H1 (cell line): ENCODE measurements at regions not wholly inside any gene's neighbourhood (a gene's known extent, or its start where the extent isn't known, plus 50 kb on each side); places are given as distances from the start of the nearest gene placed in this dataset.

Experiments
- EZH2 ChIP-seq: fragments of 200-600 bp; sonication (generic); IDR thresholded peaks from 2 replicates; pipeline ENCODE4 v1.7.1; 2012; ENCODE audit warnings: low read depth, mild to moderate bottlenecking, moderate library complexity, low read length, inconsistent platforms; ENCODE audit not compliant: severe bottlenecking
- POLR2A ChIP-seq, 2 experiments: IDR thresholded peaks; 1 replicate in 1 of 2; 2 replicates in 1 of 2; pipeline ENCODE4 v1.6.1; 2011; ENCODE audit warnings: low read depth in 2 of 2, low read length in 2 of 2, mild to moderate bottlenecking in 2 of 2; ENCODE audit errors: control extremely low read depth in 1 of 2
- YY1 ChIP-seq: IDR thresholded peaks from 2 replicates; pipeline ENCODE4 v1.6.1; 2011; ENCODE audit warnings: low read depth, mild to moderate bottlenecking, low read length
- TF ChIP-seq, protein P1 (sequence below), 3 experiments: IDR thresholded peaks; 1 replicate in 2 of 3; 2 replicates in 1 of 3; pipeline versions ENCODE4 v1.5.1 to v1.6.1; 2011; ENCODE audit warnings: low read length in 3 of 3, mild to moderate bottlenecking in 3 of 3, inconsistent platforms in 2 of 3, low read depth in 1 of 3, moderate library complexity in 1 of 3; ENCODE audit not compliant: insufficient read depth in 1 of 3; ENCODE audit errors: control extremely low read depth in 1 of 3

DNA sequence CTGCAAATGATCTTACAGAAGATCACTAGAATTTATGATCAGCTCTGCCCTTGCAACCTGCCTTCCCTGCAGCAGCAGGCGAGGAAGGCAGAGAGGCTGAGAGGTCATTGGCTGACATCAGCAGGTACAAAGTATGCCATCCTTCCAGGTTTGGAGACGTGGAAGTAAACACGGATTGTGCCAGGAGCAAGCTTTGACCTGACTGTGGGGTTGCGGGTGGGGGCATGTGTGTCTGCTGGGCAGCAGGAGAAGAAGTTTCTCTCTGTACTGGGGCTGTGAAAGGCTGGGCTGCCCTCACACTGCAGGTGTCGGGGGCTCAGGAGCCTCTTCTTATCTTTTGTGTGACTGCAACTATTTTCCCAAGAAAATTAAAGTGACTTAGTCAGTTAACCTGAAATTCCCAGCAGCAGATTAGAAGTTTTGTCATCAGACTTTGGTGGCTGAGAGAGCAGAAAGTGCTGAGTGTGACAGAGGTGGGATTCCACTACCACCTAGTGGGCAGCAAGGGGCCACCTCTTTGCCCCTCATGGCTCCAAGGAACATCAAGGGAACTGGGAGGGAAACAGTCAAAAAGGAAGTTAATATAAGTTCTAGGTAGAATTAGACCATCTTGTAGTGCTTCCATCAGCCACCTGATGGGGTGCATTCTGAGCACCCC lies 565.9 kb downstream of the ETS1 start:
- TF ChIP-seq, protein P1, sequence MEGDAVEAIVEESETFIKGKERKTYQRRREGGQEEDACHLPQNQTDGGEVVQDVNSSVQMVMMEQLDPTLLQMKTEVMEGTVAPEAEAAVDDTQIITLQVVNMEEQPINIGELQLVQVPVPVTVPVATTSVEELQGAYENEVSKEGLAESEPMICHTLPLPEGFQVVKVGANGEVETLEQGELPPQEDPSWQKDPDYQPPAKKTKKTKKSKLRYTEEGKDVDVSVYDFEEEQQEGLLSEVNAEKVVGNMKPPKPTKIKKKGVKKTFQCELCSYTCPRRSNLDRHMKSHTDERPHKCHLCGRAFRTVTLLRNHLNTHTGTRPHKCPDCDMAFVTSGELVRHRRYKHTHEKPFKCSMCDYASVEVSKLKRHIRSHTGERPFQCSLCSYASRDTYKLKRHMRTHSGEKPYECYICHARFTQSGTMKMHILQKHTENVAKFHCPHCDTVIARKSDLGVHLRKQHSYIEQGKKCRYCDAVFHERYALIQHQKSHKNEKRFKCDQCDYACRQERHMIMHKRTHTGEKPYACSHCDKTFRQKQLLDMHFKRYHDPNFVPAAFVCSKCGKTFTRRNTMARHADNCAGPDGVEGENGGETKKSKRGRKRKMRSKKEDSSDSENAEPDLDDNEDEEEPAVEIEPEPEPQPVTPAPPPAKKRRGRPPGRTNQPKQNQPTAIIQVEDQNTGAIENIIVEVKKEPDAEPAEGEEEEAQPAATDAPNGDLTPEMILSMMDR (IDR thresholded peaks at IDR 0.05; ENCODE audit: control extremely low read depth in 1 of 3, insufficient read depth in 1 of 3, low read depth in 1 of 3, low read length in 3 of 3) = peak; percentile 62 to 71 (median 67)
- TF ChIP-seq EZH2 = no peak
- TF ChIP-seq POLR2A (IDR thresholded peaks at IDR 0.05; ENCODE audit: control extremely low read depth in 1 of 2, low read depth in 2 of 2, low read length in 2 of 2) = no peak
- TF ChIP-seq YY1 = no peak
